NCI-H1436 treated with DMSO at 0.1 percent for 48 hours (cell line): ENCODE measurements at regions not wholly inside any gene's neighbourhood (a gene's known extent, or its start where the extent isn't known, plus 50 kb on each side); places are given as distances from the start of the nearest gene placed in this dataset.

Experiments
- DNase-seq: peaks from one replicate; lab custom pipeline; 2025; lab: John Stamatoyannopoulos, UW

DNA sequence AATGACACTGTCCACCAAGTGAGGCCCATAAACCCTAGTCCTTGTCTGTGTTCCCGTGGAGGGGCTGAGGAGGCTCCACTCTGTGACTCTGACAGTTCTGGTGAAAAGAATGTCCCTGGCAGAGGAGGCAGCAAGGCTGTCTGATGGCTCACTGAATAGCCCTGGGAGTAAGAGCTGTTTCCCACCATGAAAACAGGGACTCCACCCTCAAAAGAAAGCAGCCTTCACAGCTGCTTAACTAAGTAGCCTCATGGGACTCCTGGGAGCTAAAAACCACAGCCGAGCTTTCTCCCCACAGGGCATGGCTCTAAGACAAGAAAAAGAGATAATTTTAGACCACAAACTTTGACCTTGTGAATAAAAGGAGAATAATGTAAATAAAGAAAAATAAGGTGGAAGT lies 135.1 kb upstream of the FRY start:
- no peak for DNase-seq

DNA sequence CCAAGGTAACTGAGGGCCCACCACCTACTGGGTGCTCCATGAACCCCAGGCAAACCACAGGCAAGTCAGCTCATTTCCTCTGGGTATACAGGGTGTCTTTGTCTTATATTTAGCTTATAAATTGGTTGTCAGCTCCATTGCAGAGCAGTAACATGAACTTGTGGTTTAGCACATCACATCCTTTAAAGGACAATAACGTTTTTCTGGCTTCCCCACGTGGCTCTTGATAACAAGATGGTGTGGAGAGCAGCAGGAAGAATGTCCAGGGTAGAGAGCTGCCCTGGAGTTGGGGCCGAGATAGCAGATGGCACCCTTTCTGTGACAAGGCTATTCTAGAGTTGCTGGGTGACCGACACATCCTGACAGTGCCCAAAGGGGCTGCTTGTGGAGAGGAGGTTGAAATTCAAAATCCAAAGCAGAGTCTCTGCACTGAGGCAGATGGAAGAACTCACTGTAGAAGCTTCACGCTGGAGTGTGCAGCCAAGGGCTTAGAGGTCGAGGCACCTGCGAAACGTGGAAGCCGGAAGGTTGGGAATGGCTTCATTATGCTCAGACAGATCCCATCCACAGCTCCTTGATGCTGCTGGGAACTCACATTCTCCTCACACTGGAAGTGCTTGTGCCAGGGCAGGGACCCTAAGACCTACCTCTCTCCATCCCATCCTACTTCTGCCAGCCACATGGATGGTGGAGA lies 133.0 kb upstream of the FRY start:
- no peak for DNase-seq

DNA sequence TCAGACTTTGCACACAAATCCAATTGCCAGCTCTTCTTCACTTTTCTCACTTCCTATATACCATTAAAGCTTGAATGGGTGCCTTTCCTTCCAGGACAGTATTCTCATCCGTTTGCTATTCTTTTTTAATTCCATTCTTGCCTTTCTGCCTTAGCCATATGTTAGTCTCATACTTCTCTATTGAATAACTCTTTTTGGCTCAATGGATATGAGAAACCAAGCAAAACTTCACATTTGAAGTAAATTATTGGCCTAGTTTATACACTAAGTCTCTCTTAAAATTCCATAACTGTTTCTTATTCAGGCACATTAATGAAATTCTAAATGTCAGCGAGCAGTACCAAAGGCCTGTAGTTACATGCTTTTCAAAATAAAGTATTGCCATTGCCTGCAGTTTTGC lies 129.6 kb upstream of the FRY start:
- no peak for DNase-seq

DNA sequence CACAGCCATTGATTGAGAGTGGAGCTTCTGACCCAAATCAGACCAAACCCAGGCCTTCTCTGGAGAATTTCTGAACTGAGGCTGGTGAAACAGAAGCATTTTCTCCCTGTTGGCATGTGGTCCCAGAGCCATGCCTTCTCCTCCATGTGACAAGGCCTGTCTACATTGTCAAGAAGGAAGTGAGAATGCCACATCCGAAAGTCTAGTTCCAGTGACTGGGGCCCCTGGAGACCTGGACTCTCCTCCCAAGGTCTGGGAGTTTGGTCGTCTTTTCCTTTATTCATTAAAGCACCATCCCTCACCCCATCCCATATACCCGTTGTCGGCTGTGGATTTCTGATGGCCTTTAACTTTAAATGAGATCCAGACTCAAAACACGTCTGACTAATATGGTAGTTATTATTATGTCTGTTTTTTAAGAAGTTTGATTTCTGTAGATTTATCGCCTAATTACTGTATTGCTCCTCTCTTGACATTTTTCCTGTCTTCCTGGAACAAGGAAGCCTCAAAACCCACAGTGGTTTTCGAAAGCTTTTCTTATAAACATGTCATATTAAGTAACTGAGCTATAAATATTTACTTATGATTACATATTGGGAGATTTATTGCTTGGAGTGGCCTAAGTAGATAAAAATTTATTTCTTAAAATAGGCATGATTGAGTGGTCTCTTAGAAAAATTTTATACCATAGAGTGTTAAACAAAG lies 128.3 kb upstream of the FRY start:
- no peak for DNase-seq

DNA sequence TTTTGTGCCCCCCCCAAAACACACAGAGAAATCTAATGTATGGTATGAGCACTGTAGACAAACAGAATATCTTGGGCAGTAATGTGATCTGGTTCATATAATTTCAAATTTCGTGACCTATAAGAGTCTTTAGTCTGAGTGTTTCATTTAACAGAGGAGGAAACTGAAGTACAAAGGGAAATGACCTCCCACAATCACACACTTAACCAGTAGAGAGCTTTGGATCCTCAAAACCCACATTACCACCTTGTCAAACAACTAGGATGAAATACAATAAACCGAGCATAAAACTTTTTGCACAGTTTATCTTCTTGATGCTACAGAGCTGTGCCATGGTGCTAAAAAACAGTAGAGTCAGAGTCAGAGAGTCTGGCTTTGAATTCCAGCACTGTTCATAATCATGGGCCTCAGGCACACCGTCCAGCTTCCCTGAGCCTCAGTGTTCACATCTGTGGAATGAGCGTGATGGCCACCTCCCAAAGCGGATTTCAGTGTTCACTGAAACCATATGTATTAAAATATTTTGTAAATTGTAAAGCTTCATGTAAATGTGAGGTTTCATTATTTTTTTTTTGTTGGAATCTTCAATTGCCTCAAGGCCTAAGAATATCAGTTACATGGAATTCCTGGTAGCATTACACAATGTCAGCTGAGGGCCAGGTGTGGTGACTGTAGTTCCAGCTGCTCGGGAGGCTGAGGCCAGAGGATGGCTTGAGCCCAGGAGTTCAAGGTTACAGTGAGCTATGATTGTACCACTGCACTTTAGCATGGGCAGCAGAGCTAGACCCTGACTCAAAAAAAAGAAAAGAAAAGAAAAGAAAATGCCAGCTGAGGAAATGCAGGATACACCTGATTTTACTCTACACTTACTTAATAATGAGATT lies 126.4 kb upstream of the FRY start:
- DNase-seq, result no peak

DNA sequence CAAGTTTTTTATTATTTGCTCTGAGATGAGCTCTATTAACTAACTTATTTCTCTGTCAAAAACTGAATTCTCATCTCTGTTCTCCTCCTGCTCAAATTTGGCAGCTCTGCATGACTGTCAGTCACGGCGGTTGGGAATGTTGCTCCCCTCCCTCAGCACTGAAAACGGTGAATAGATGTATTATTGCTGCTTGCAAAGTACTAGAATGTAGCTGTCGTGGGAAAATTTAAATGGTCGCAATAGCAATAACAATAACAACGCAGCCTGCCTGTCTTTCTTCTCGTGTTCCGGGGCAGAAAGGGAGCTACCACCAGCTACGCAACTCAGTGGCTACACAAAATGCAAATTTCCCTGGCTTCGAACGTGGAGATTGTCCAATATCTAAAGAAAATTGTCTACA lies 125.6 kb upstream of the FRY start:
- DNase-seq, result no peak

DNA sequence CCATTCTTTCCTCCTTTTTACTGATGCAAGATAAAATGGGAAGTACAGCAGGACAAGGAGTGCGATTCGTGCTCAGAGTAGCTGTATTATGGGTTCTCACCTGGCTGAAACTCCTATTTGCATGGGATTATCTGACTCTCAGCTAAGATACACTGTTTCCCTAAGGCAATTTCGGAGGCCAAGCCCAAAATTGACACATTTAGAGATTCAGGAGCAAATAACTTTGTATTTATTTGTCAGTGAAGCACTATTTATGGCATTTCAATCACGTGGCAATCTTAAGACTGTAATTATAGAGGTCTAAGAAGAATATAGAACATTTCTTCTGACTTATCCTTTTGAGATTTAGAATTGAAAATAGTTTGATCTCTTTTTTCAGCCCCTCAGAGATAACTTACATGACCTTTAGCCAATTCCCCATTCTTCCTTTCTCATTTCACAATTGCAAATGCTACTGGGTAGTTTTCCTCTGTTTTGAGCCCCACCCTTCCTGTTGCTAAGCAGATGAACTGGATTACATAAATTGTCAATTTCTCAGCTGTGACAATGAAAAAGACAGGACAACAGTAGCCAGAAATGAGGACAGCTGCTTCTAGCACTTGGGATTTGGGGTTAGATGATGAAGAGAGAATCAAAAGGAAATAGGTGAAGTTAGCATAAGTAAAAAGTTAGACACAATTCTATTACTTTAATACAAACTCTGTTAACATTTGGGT lies 122.7 kb upstream of the FRY start:
- no peak for DNase-seq

DNA sequence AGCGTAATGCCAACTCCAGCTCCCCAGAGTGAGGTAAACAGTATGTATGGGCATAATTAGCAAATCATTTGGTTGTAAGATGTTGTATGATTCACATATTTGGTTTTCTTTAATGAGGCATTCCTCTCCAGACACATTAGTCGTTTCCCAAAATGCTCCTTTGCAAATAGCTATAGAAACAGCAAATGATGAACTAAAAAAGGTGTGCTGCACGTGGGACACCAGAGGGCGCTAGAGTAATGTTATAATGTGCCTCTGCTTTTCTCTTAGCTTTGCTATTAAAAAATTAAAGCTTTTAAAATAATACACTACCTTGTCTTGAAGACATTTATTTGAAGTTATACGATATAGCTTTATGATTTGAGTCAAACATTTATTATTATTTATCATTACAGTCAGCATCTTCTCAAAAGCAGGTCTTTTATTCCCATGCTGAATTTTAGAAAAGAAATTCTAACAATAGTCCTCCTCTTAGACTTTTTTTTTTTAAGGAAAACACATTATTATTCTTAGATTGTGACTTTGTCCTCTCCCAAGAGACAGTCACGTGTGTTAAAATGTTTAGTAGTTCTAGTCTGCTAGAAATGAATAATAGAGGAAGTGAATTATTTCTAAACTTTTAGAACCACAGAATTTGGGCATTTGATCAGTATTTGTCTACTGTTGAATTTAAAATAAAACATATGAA lies 121.6 kb upstream of the FRY start:
- peak; percentile 15 for DNase-seq

DNA sequence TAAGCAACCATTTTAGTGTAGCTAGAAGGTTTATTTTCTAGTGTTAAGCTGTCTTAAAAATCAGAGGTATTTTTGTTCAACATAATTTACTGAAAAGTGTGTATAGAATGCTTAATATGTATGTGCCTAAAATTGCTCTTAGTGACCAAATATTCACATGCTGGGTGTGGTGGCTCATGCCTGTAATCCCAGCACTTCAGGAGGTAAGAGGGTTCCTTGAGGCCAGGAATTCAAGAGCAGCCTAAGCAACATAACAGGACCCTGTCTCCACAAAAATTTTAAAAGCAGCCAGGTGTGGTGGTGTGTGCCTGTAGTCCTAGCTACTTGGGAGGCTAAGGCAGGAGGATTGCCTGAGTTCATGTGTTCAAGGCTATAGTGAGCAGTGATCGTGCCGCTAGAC lies 120.9 kb upstream of the FRY start:
- DNase-seq, result no peak

DNA sequence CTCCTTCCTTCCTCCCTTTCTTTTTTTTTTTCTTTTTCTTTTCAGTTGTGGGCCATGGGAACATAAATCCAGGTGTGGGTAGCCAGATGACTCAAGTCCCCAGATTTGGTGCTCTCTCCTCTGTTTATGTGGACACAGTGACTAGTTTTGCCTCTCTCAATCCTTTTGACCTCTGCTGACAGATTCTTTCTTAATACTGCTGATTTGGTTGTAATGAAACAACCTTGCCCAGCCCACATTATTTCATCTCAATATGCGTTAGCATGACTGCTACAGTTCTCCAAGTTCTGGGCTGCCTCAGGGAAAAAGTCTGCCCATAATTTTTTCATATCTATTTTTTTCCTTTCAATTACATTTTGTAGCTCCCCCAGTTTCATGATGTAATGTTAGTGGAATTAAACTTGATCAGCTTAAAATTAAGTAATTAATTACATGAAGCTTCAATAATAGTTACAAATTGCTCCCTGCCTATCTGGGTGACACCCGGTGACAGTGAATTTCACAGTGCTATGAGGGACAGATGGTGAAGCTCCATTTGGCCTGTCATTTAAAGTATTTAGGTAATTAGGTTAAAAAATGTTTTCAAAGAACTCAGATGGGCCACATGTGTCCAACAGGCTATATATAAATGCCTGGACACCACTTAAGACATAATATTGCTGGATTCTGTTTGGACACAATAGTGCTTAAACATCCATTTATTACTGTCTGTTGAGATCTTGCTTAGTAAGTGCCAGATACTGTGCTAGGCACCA lies 118.8 kb upstream of the FRY start:
- DNase-seq, result no peak

DNA sequence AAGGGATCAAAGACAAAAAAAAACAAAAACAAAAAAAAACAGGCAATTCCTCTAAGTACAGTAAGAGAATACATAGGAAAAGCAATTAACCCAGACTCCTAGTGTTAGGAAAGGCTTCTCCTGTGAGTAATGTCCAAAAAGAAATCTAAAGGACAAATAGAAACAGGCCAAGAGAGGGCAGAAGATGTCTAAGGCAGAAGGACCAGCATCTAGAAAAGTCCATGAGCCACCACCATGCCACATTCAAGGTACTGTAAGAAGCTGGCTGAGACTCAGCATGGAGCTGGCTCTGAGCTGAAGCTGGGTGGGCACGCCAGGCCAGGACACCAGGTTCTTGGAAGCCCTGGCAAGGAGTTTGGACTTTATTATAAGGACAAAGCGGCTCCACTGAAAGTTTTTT lies 118.1 kb upstream of the FRY start:
- DNase-seq, result no peak

DNA sequence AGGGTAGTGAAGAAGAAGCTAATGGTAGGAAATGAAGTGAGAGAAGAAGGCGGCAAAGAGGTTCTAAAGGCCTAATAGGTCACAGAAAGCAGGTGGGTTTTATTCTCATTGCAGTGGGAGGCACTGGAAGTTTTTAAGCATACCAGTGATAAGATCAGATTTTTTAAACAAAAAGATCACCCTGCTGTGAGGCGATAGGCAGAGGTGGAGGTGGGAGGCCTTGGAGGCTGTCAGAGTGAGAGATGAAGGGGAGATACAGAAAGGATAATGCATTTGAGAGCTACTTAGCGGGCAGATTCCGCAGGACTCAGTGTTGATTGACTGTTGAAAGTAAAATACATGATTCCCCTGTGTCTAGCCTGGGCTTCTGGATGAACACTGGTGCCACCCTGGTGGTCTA lies 116.7 kb upstream of the FRY start:
- no peak for DNase-seq

DNA sequence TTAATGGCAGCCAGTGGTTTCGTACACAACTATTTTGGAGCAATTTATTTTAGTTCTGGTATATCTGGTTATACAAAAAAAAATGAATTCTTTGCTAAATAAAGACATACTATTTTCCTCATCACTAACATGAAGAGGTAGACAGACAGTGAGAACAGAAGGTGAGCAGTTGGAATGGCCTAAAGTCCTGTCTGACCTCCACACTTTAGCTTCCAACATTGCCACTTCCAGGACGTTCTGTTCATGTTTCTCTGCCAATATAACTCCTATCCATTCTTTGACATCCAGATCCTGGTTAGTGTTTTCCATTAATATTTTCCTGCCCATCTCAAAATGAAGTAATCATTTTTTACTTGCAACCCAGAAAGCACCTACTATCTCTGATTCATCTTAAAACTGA lies 112.9 kb upstream of the FRY start:
- DNase-seq, result no peak

DNA sequence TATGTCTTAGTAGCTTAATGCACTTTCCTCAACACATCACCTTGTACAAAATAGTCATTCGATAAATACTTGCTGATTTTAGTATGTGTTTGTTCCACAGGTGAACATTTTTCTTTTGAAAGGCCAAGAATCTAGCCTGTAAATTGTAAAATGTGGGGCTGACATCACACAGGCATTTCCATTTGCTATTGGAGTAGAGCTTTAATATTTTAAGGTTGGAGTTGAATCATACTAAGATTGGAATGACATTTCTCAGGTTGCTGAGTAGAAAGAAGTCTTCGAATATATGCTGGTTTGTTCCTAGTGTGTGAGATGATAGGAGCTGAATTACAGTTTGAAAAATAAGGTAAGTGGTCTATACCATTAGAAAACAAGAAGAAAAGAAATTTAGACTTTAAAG lies 112.3 kb upstream of the FRY start:
- no peak for DNase-seq

DNA sequence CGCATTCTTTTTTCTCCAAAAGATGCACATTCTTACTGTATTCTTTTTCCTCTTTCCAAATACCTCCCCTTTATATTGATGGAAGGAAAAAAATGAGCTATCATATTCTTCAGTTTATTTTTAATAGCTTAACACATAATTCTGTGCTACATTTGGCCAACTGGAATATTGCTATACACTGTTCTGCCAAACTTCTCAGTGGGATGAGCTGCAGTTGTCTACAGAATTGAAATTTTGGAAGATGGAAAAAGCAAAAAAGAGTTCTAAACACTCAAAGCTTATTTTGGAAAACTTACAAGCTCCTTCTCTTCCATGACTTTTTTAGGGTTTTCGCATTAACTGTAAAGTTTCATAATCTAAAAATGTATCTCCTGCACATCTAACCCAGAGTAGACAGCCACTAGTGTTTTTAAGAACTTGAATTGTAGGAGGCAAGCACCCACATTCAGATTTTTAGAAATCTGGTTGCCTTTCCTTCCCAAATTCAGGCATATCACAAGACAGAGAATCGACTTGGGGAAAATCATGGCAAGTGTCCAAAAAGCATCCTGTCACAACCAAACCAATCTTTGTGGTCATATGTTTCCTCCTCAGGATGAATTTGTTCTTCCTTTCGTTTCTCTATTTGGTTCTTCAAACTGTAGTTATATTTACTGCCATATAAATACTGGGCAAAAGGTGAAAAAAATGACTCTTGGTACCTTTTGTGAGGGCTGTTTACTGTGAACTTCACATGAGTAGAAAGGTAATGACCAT lies 111.4 kb upstream of the FRY start:
- no peak for DNase-seq

DNA sequence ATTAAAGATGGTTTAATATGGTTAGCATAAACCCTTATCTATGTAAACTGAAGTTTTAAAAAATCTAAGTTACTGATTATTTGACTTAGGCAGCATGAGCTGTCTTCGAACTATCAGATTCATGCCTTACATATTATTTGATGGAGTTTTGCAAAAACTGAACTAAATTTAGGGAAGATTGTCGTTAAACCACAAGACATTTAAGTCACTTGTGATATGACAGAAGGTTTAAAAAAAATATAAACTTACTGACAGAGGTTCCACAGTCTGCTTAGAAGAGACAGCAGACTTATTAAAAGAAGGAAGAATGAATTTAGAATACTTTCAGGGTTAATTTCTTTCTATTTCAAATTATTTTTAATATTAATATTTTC lies 110.9 kb upstream of the FRY start:
- no peak for DNase-seq

DNA sequence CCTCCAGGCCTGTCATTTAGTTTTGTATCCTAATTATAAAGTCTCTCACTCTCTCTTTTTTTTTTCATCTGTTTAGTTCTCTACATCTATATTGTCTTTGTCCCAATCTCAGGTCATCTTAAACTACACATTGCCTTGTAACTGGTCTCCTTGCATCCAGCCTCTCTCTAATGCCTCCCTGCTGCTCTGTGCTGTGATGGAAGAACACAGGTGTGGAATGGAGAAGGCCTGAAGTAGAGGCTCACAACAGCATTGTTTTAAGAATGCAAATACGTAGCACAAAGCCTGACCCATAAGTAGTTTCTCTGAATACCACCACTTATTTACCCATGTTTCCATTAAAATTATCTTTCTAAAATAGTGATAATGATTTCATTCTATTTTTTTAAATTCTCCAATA lies 108.8 kb upstream of the FRY start:
- DNase-seq, result no peak

DNA sequence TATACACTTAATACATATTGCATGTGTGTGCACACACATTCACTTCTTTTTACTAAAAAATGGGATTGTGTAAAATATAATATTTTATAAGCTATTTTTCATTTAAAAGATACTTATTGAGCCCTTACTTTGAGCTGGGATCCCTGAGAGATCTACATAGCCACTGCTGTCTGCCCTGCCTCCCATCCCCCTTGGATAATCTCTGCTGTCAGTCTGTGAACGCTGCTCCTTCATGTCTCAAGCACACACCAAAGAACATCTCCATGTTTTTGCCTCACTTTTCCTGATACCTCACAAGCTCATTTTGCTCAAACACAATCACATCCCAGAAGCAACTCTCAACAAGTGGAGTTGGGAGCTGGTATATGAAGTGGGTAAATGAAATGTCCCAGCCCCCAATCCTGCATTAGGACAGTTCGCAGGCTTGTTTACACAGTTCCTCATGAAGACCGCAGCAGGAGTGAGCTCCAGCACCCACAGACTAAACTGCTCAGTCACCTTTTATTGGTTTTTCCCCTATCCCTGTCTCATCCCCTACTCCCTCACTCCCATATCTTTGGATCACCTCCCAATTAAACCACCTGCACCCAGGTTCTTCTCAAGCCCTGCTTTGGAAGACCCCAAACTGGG lies 108.3 kb upstream of the FRY start:
- no peak for DNase-seq

DNA sequence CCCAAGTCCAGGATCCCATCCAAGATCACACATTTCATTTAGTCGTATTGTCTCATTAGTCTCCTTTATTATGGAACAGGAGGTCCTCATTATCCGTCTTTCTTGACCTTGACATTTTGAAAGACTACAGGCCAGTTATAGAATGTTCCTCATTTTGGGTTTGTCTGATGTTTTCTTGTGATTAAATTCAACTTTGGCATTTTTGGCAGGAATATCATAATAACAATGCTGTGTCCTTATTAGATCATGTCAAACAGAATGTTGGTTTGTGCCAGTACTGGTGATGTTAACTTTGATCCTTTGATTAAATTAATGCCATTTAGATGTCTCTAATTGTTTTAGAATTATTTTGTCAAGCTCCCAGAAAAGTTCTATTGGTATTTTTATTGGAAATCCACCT lies 106.5 kb upstream of the FRY start:
- DNase-seq, result no peak

DNA sequence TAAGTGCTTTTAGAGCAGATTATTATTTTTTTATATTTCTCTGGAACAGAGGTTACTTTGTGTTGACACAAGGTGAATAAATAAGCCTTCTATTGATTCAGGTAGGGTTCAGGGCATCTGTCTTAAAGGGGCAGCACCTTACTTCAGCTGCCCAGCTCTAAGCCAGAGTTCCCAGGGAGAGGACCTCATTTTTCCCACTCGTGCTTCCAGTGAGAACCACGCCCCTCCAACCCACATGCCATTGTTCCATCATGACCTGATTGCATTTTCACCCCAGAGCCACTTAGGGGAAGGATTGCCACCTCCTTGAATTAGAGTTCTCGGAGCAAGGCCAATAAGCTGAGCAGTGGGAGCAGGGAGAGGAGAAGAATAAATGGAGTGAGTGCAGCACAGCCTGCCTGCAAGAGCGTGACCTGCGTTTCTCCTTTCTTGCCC lies 104.3 kb upstream of the FRY start:
- no peak for DNase-seq
